ENCODE measurements at regions not wholly inside any gene's neighbourhood (a gene's known extent, or its start where the extent isn't known, plus 50 kb on each side); places are given as distances from the start of the nearest gene placed in this dataset.

GRCh38 chr5:23649594-23649993 lies 142.2 kb downstream of the PRDM9 start:
- Histone ChIP-seq H3K9ac (ENCODE audit: low read length) (no peak overlapping the region), H4K20me1 (ENCODE audit: insufficient read depth, low read length) (no peaks in the 10 kb centered on the region), H3K27me3 (ENCODE audit: insufficient read depth, low read length) (no peaks in the 10 kb centered on the region), H3K27ac (ENCODE audit: low read depth, low read length, poor library complexity, severe bottlenecking) (no peak overlapping the region), H2AFZ (ENCODE audit: low read length) (no peak overlapping the region), H3K4me3 (ENCODE audit: low read depth, low read length, poor library complexity, severe bottlenecking) (no peak overlapping the region), H3K36me3 (ENCODE audit: insufficient read depth, low read length) (no peaks in the 10 kb centered on the region), H3K9me3 (ENCODE audit: low read length) (no peaks in the 10 kb centered on the region), H3K79me2 (ENCODE audit: insufficient read depth, low read length) (no peaks in the 10 kb centered on the region), H3K9me2 (ENCODE audit: low read depth, low read length) (no peaks in the 10 kb centered on the region), H3K4me2 (ENCODE audit: low read length) (no peak overlapping the region), H3K4me1 (ENCODE audit: insufficient read depth, low read length, severe bottlenecking) (no peaks in the 10 kb centered on the region), H3F3A (ENCODE audit: insufficient read depth, low read length) (no peaks in the 10 kb centered on the region)
- TF ChIP-seq EZH2 (IDR thresholded peaks at IDR 0.05; ENCODE audit: borderline replicate concordance, low read length) (no peak), CTCF (IDR thresholded peaks at IDR 0.05; ENCODE audit: low read length) (no peak)

- no peaks in the 10 kb centered on the region for H3K9me2 ChIP-seq (ENCODE audit: low read depth, low read length)
- H3F3A ChIP-seq (ENCODE audit: insufficient read depth, low read length) = no peaks in the 10 kb centered on the region
- H4K20me1 ChIP-seq (ENCODE audit: insufficient read depth, low read length) = no peaks in the 10 kb centered on the region
- H3K9me3 ChIP-seq (ENCODE audit: low read length) = no peaks in the 10 kb centered on the region
- no peaks in the 10 kb centered on the region for H3K36me3 ChIP-seq (ENCODE audit: insufficient read depth, low read length)
- no peak overlapping the region for H3K4me3 ChIP-seq (ENCODE audit: low read depth, low read length, poor library complexity, severe bottlenecking)
- H3K27ac ChIP-seq (ENCODE audit: low read depth, low read length, poor library complexity, severe bottlenecking) = no peak overlapping the region
- no peak overlapping the region for H3K9ac ChIP-seq (ENCODE audit: low read length)
- no peaks in the 10 kb centered on the region for H3K79me2 ChIP-seq (ENCODE audit: insufficient read depth, low read length)
- no peaks in the 10 kb centered on the region for H3K4me1 ChIP-seq (ENCODE audit: insufficient read depth, low read length, severe bottlenecking)
- H3K4me2 ChIP-seq (ENCODE audit: low read length) = no peak overlapping the region
- H2AFZ ChIP-seq (ENCODE audit: low read length) = no peak overlapping the region
- TF ChIP-seq CTCF (IDR thresholded peaks at IDR 0.05; ENCODE audit: low read length) = no peak
- no peak for TF ChIP-seq EZH2 (IDR thresholded peaks at IDR 0.05; ENCODE audit: borderline replicate concordance, low read length)
- no peaks in the 10 kb centered on the region for H3K27me3 ChIP-seq (ENCODE audit: insufficient read depth, low read length)
Measured at GRCh38 chr5:23655674-23656073, 148.3 kb downstream of the PRDM9 start.

DNA sequence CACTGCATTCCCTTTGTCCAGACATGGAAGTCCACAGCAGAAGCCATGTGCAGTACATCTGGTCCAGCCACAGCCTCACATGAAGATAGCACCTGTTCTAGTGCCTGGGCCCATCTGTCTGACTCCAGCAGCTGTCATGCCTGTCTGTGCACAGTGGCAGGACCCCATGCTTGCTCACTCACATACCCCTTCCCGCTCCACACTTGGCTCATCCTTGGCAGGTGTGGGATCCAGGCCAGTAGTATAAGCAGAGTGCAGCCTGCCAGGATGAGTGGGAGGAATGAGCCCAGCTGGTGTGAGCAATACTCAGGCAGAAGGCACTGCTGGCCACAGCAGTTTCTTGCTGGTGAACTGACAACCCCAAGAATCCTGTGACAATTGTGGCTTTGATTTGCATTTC lies 168.0 kb downstream of the PRDM9 start:
- Histone ChIP-seq H3K27ac (ENCODE audit: low read depth, low read length, poor library complexity, severe bottlenecking) (no peak overlapping the region), H2AFZ (ENCODE audit: low read length) (no peak overlapping the region), H3K9me2 (ENCODE audit: low read depth, low read length) (no peaks in the 10 kb centered on the region), H3F3A (ENCODE audit: insufficient read depth, low read length) (no peaks in the 10 kb centered on the region), H3K4me1 (ENCODE audit: insufficient read depth, low read length, severe bottlenecking) (no peaks in the 10 kb centered on the region), H3K4me3 (ENCODE audit: low read depth, low read length, poor library complexity, severe bottlenecking) (no peak overlapping the region), H4K20me1 (ENCODE audit: insufficient read depth, low read length) (no peaks in the 10 kb centered on the region), H3K9me3 (ENCODE audit: low read length) (0 out of 2 replicates have a peak, but pooled peaks cover 2% of the 10 kb centered on the region), H3K4me2 (ENCODE audit: low read length) (no peak overlapping the region), H3K9ac (ENCODE audit: low read length) (no peak overlapping the region), H3K36me3 (ENCODE audit: insufficient read depth, low read length) (no peaks in the 10 kb centered on the region), H3K27me3 (ENCODE audit: insufficient read depth, low read length) (no peaks in the 10 kb centered on the region), H3K79me2 (ENCODE audit: insufficient read depth, low read length) (no peaks in the 10 kb centered on the region)
- TF ChIP-seq EZH2 (IDR thresholded peaks at IDR 0.05; ENCODE audit: borderline replicate concordance, low read length) (no peak), CTCF (IDR thresholded peaks at IDR 0.05; ENCODE audit: low read length) (no peak)
